CD4-positive, alpha-beta T cell treated with Interleukin-6 for 4 hours (primary cell): ENCODE measurements at regions not wholly inside any gene's neighbourhood (a gene's known extent, or its start where the extent isn't known, plus 50 kb on each side); places are given as distances from the start of the nearest gene placed in this dataset.
A peak's percentile ranks its signal among the peaks of the same experiment; 100 is the strongest.

Experiments used
- DNase-seq: peaks from one replicate; pipeline ENCODE4 v3.0.0-alpha.2; 2020; ENCODE audit warnings: mixed read lengths

GRCh38 chr4:152234571-152234970 lies 301.3 kb downstream of the FBXW7 start:
- no peak for DNase-seq

GRCh38 chr4:152232271-152232670 lies 303.6 kb downstream of the FBXW7 start:
- DNase-seq: no peak

GRCh38 chr4:152229782-152230289 lies 306.1 kb downstream of the FBXW7 start:
- DNase-seq: no peak

- DNase-seq: no peak
These were observed 310.2 kb downstream of the FBXW7 start for GRCh38 chr4:152225680-152226079.

- DNase-seq: no peak
These were observed 311.0 kb downstream of the FBXW7 start for GRCh38 chr4:152224721-152225420.

- DNase-seq: no peak
These were observed 311.7 kb downstream of the FBXW7 start for GRCh38 chr4:152224223-152224622.

GRCh38 chr4:152223600-152223999 lies 312.3 kb downstream of the FBXW7 start:
- no peak for DNase-seq

- peak; percentile 32 for DNase-seq
These were observed 313.9 kb downstream of the FBXW7 start for GRCh38 chr4:152221816-152222516.

- DNase-seq: no peak
These were observed 315.7 kb downstream of the FBXW7 start for GRCh38 chr4:152220201-152220666.

GRCh38 chr4:152218576-152218975 lies 317.3 kb downstream of the FBXW7 start:
- DNase-seq: no peak

GRCh38 chr4:152217896-152218295 lies 318.0 kb downstream of the FBXW7 start:
- no peak for DNase-seq

GRCh38 chr4:152211936-152212653 lies 323.8 kb downstream of the FBXW7 start:
- DNase-seq: no peak

- DNase-seq: no peak
These were observed 326.0 kb downstream of the FBXW7 start for GRCh38 chr4:152209772-152210493.

GRCh38 chr4:152207378-152207720 lies 328.5 kb downstream of the FBXW7 start:
- DNase-seq: no peak

GRCh38 chr4:152206646-152207377 lies 329.1 kb downstream of the FBXW7 start:
- no peak for DNase-seq

GRCh38 chr4:152206185-152206584 lies 329.7 kb downstream of the FBXW7 start:
- DNase-seq: no peak

GRCh38 chr4:152202415-152202814 lies 333.5 kb downstream of the FBXW7 start:
- no peak for DNase-seq

- no peak for DNase-seq
These were observed 335.2 kb downstream of the FBXW7 start for GRCh38 chr4:152200511-152201333.

GRCh38 chr4:152197211-152197610 lies 338.7 kb downstream of the FBXW7 start:
- DNase-seq: no peak

- no peak for DNase-seq
These were observed 340.0 kb downstream of the FBXW7 start for GRCh38 chr4:152195888-152196287.

GRCh38 chr4:152193059-152193458 lies 342.8 kb downstream of the FBXW7 start:
- no peak for DNase-seq
